H1 (cell line): ENCODE measurements at regions not wholly inside any gene's neighbourhood (a gene's known extent, or its start where the extent isn't known, plus 50 kb on each side); places are given as distances from the start of the nearest gene placed in this dataset.

Experiments
- ATF3 ChIP-seq: IDR thresholded peaks from 2 replicates; pipeline ENCODE4 v1.6.1; 2011; ENCODE audit warnings: low read depth, mild to moderate bottlenecking, low read length; ENCODE audit not compliant: insufficient read depth
- CBX5 ChIP-seq: fragments of 300-800, 300-1000 bp; sonication (generic); IDR thresholded peaks from 2 replicates; pipeline ENCODE4 v1.7.1; 2016; ENCODE audit warnings: antibody characterized with exemption, low read length, low read depth
- CTCF ChIP-seq, 3 experiments: IDR thresholded peaks; 1 replicate in 2 of 3; 2 replicates in 1 of 3; pipeline versions ENCODE4 v1.5.1 to v1.6.1; 2011; ENCODE audit warnings: low read length in 3 of 3, mild to moderate bottlenecking in 3 of 3, inconsistent platforms in 2 of 3, low read depth in 1 of 3, moderate library complexity in 1 of 3; ENCODE audit not compliant: insufficient read depth in 1 of 3; ENCODE audit errors: control extremely low read depth in 1 of 3
- EZH2 ChIP-seq: fragments of 200-600 bp; sonication (generic); IDR thresholded peaks from 2 replicates; pipeline ENCODE4 v1.7.1; 2012; ENCODE audit warnings: low read depth, mild to moderate bottlenecking, moderate library complexity, low read length, inconsistent platforms; ENCODE audit not compliant: severe bottlenecking
- GABPA ChIP-seq: IDR thresholded peaks from 2 replicates; pipeline ENCODE4 v1.6.1; 2011; ENCODE audit warnings: mild to moderate bottlenecking, low read length, moderate library complexity, borderline replicate concordance; ENCODE audit not compliant: insufficient read depth
- HDAC6 ChIP-seq: IDR thresholded peaks from one replicate; pipeline ENCODE4 v1.7.1; 2012; ENCODE audit warnings: low read depth, mild to moderate bottlenecking, inconsistent platforms, low read length, moderate library complexity
- JUN ChIP-seq: IDR thresholded peaks from 2 replicates; pipeline ENCODE4 v1.6.1; 2011; ENCODE audit warnings: low read depth, mild to moderate bottlenecking, improper control_type of control experiment, low read length
- MAX ChIP-seq: IDR thresholded peaks from 2 replicates; pipeline ENCODE4 v1.6.1; 2012; ENCODE audit warnings: inconsistent platforms
- PHF8 ChIP-seq: fragments of 200-600 bp; sonication (generic); conservative IDR thresholded peaks from 2 replicates; pipeline ENCODE4 v1.7.1; 2012; ENCODE audit warnings: low read depth, mild to moderate bottlenecking, inconsistent platforms, low read length, moderate library complexity
- POLR2A ChIP-seq, 2 experiments: IDR thresholded peaks; 1 replicate in 1 of 2; 2 replicates in 1 of 2; pipeline ENCODE4 v1.6.1; 2011; ENCODE audit warnings: low read depth in 2 of 2, low read length in 2 of 2, mild to moderate bottlenecking in 2 of 2; ENCODE audit errors: control extremely low read depth in 1 of 2
- POLR2AphosphoS5 ChIP-seq: IDR thresholded peaks from 2 replicates; pipeline ENCODE4 v1.6.1; 2011; ENCODE audit warnings: low read depth, low read length
- SAP30 ChIP-seq: fragments of 300-600 bp; sonication (generic); IDR thresholded peaks from 2 replicates; pipeline ENCODE4 v1.7.1; 2012; ENCODE audit warnings: low read length, moderate library complexity, mild to moderate bottlenecking, inconsistent platforms; ENCODE audit not compliant: insufficient read depth, insufficient replicate concordance
- SRF ChIP-seq: IDR thresholded peaks from 2 replicates; pipeline ENCODE4 v1.6.1; 2011; ENCODE audit warnings: mild to moderate bottlenecking, low read depth, low read length, moderate library complexity

GRCh38 chr9:124126648-124127646 lies 115.4 kb downstream of the LHX2 start:
- TF ChIP-seq CTCF (IDR thresholded peaks at IDR 0.05; ENCODE audit: control extremely low read depth in 1 of 3, insufficient read depth in 1 of 3, low read depth in 1 of 3, low read length in 3 of 3) (peak; percentile 92 to 96 (median 96)), POLR2A (IDR thresholded peaks at IDR 0.05; ENCODE audit: control extremely low read depth in 1 of 2, low read depth in 2 of 2, low read length in 2 of 2) (no peak), GABPA (no peak), POLR2AphosphoS5 (no peak), EZH2 (no peak), HDAC6 (no peak), MAX (no peak), PHF8 (no peak), JUN (no peak), SAP30 (no peak), SRF (no peak), ATF3 (no peak), CBX5 (no peak)
